Progenitor cell of endocrine pancreas (in vitro differentiated cells): ENCODE measurements at regions not wholly inside any gene's neighbourhood (a gene's known extent, or its start where the extent isn't known, plus 50 kb on each side); places are given as distances from the start of the nearest gene placed in this dataset.
A peak's percentile ranks its signal among the peaks of the same experiment; 100 is the strongest.

Experiments used
- DNase-seq: peaks from one replicate; pipeline ENCODE4 v3.0.0; 2021; ENCODE audit warnings: low spot score; ENCODE audit not compliant: unreplicated experiment
- H3K27ac Mint-ChIP-seq: 2 replicates; pipeline ENCODE4 v1.8.0; 2021; ENCODE audit warnings: mild to moderate bottlenecking, moderate library complexity, mixed read lengths
- H3K27me3 Mint-ChIP-seq: 2 replicates; pipeline ENCODE4 v1.8.0; 2021; ENCODE audit warnings: mixed read lengths
- H3K36me3 Mint-ChIP-seq: 2 replicates; pipeline ENCODE4 v1.8.0; 2022; ENCODE audit warnings: mixed read lengths; ENCODE audit not compliant: insufficient read depth
- H3K4me1 Mint-ChIP-seq: 2 replicates; pipeline ENCODE4 v1.8.0; 2021; ENCODE audit warnings: low read depth, mixed read lengths
- H3K4me3 Mint-ChIP-seq: 2 replicates; pipeline ENCODE4 v1.8.0; 2021; ENCODE audit warnings: low read depth, mild to moderate bottlenecking, moderate library complexity, mixed read lengths
- H3K9me3 Mint-ChIP-seq: 2 replicates; pipeline ENCODE4 v1.8.0; 2021; ENCODE audit warnings: low read depth, mixed read lengths
- CTCF ChIP-seq: fragments of 200-600 bp; sonication (generic); IDR thresholded peaks from one replicate; pipeline ENCODE4 v1.5.0; 2021; ENCODE audit warnings: antibody characterized with exemption, mild to moderate bottlenecking; ENCODE audit not compliant: unreplicated experiment

GRCh38 chr2:67802824-67803223, 260.0 kb downstream of the C1D start:
- Mint-ChIP-seq H3K36me3 (no peaks in the 10 kb centered on the region), H3K4me1 (no peaks in the 10 kb centered on the region), H3K27ac (no peak overlapping the region), H3K4me3 (no peak overlapping the region), H3K9me3 (peaks cover under 1% of the 10 kb centered on the region), H3K27me3 (peaks cover 7% of the 10 kb centered on the region)
- DNase-seq = no peak
- no peak for TF ChIP-seq CTCF

- H3K36me3 Mint-ChIP-seq = peaks cover 4% of the 10 kb centered on the region
- no peaks in the 10 kb centered on the region for H3K4me1 Mint-ChIP-seq
- DNase-seq = no peak
- H3K27ac Mint-ChIP-seq = no peak overlapping the region
- no peak for TF ChIP-seq CTCF
- peaks cover 21% of the 10 kb centered on the region for H3K9me3 Mint-ChIP-seq
- H3K27me3 Mint-ChIP-seq = peaks cover 13% of the 10 kb centered on the region
- no peak overlapping the region for H3K4me3 Mint-ChIP-seq
These were observed 256.0 kb downstream of the C1D start for GRCh38 chr2:67806816-67807215.

DNA sequence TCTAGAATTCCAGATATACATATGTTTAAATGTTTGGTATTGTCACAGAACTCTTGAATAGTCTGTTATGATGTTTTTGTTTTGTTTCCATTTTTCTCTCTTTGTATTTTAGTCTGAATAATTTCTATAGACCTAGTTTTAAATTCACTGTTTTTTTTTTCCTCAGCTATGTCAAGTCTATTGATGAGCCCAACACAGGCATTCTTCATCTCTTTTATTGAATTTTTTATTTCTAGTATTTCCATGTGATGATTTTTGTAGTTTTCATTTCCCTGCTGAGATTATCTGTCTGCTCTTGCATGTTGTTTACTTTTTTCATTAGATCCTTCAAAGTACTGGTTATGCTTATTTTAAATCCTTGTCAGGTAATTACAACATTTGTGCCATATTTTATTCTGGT, 254.7 kb downstream of the C1D start:
- peaks cover 13% of the 10 kb centered on the region for H3K27me3 Mint-ChIP-seq
- no peak for DNase-seq
- no peak overlapping the region for H3K27ac Mint-ChIP-seq
- H3K9me3 Mint-ChIP-seq = peaks cover 31% of the 10 kb centered on the region
- TF ChIP-seq CTCF = no peak
- no peak overlapping the region for H3K4me3 Mint-ChIP-seq
- H3K4me1 Mint-ChIP-seq = no peaks in the 10 kb centered on the region
- peaks cover 7% of the 10 kb centered on the region for H3K36me3 Mint-ChIP-seq

- no peak for DNase-seq
- peaks cover 6% of the 10 kb centered on the region for H3K27me3 Mint-ChIP-seq
- H3K9me3 Mint-ChIP-seq = peaks cover 37% of the 10 kb centered on the region
- H3K36me3 Mint-ChIP-seq = peaks cover 8% of the 10 kb centered on the region
- H3K4me3 Mint-ChIP-seq = no peak overlapping the region
- no peaks in the 10 kb centered on the region for H3K4me1 Mint-ChIP-seq
- no peak for TF ChIP-seq CTCF
- no peak overlapping the region for H3K27ac Mint-ChIP-seq
These were observed 250.1 kb downstream of the C1D start for GRCh38 chr2:67812682-67813081.

DNA sequence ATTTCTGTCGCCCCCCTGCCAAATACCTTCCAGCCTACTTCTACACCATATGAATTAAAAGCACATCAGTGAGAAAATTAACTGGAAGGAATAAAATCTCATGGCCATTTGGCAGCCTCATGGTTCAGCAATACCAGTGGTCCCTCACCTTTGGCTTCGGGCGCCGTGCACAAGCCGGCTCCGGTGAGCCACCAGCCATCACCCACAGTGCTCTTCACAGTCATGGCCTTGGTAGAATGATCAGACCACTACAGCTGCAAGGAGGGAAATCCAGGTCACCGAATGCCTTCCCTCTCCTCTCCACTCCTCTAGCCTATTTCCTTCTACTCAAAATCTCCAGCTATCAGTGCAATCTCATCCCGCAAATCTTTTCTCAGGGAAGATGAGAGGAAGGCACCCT, 239.1 kb downstream of the C1D start:
- H3K27ac Mint-ChIP-seq = peak overlapping the region; percentile 86

More for the DNA sequence above, 239.1 kb downstream of the C1D start:
- no peak overlapping the region for H3K4me3 Mint-ChIP-seq
- H3K9me3 Mint-ChIP-seq = peaks cover 23% of the 10 kb centered on the region
- peaks cover 9% of the 10 kb centered on the region for H3K36me3 Mint-ChIP-seq
- no peaks in the 10 kb centered on the region for H3K27me3 Mint-ChIP-seq
- no peak for DNase-seq
- TF ChIP-seq CTCF = no peak
- peaks cover 33% of the 10 kb centered on the region for H3K4me1 Mint-ChIP-seq
